ENCODE measurements at regions not wholly inside any gene's neighbourhood (a gene's known extent, or its start where the extent isn't known, plus 50 kb on each side); places are given as distances from the start of the nearest gene placed in this dataset.

DNA sequence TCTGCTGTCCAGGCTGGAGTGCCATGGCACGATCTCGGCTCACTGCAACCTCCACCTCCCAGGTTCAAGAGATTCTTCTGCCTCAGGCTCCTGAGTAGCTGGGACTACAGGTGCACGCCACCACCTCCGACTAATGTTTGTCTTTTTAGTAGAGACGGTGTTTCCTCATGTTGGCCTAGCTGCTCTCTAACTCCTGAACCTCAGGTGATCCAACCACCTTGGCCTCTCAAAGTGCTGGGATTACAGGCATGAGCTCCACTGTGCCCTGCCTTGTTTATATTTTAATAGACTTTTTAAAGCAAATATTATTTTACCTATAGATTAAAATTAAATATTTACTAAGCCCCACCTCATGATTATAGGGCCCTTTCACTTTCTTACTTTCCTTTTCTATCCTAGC lies 483.2 kb upstream of the EPHA7 start:
- no peak for TF ChIP-seq POLR2A (IDR thresholded peaks at IDR 0.05; ENCODE audit: low read depth, low read length)
- TF ChIP-seq, protein P1, sequence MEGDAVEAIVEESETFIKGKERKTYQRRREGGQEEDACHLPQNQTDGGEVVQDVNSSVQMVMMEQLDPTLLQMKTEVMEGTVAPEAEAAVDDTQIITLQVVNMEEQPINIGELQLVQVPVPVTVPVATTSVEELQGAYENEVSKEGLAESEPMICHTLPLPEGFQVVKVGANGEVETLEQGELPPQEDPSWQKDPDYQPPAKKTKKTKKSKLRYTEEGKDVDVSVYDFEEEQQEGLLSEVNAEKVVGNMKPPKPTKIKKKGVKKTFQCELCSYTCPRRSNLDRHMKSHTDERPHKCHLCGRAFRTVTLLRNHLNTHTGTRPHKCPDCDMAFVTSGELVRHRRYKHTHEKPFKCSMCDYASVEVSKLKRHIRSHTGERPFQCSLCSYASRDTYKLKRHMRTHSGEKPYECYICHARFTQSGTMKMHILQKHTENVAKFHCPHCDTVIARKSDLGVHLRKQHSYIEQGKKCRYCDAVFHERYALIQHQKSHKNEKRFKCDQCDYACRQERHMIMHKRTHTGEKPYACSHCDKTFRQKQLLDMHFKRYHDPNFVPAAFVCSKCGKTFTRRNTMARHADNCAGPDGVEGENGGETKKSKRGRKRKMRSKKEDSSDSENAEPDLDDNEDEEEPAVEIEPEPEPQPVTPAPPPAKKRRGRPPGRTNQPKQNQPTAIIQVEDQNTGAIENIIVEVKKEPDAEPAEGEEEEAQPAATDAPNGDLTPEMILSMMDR (IDR thresholded peaks at IDR 0.05; ENCODE audit: extremely low read depth in 1 of 2, insufficient read depth in 1 of 2, low read depth in 1 of 2, low read length in 2 of 2), result no peak
